C4-2B (cell line): ENCODE measurements at regions not wholly inside any gene's neighbourhood (a gene's known extent, or its start where the extent isn't known, plus 50 kb on each side); places are given as distances from the start of the nearest gene placed in this dataset.

Experiments
- H3K27ac ChIP-seq: fragments of 450-650 bp; 2 replicates; pipeline ENCODE4 v1.5.1; 2017
- CTCF ChIP-seq: fragments of 450-650 bp; conservative IDR thresholded peaks from 2 replicates; pipeline ENCODE4 v1.5.1; 2017; ENCODE audit warnings: mild to moderate bottlenecking
- ZFX ChIP-seq: fragments of 450-650 bp; IDR thresholded peaks from 2 replicates; pipeline ENCODE4 v1.6.1; 2017

GRCh38 chr16:86926181-86927094 lies 348.1 kb downstream of the FOXL1 start:
- H3K27ac ChIP-seq, result no peak overlapping the region
- TF ChIP-seq CTCF, result no peak

GRCh38 chr16:86927699-86928098 lies 349.4 kb downstream of the FOXL1 start:
- TF ChIP-seq CTCF (no peak), ZFX (no peak)

GRCh38 chr16:86928523-86929011 lies 350.2 kb downstream of the FOXL1 start:
- TF ChIP-seq CTCF, result no peak
- no peak for TF ChIP-seq ZFX
- no peak overlapping the region for H3K27ac ChIP-seq

More at GRCh38 chr16:86927699-86928098, 349.4 kb downstream of the FOXL1 start:
- H3K27ac ChIP-seq, result no peak overlapping the region

- TF ChIP-seq CTCF (no peak), ZFX (no peak)
- no peak overlapping the region for H3K27ac ChIP-seq
Measured at GRCh38 chr16:86929057-86929871, 350.9 kb downstream of the FOXL1 start.

GRCh38 chr16:86930001-86930400 lies 351.7 kb downstream of the FOXL1 start:
- no peak for TF ChIP-seq CTCF
- no peak for TF ChIP-seq ZFX
- H3K27ac ChIP-seq, result no peak overlapping the region

GRCh38 chr16:86930663-86931373 lies 352.5 kb downstream of the FOXL1 start:
- TF ChIP-seq CTCF (no peak), ZFX (no peak)

More at GRCh38 chr16:86930663-86931373, 352.5 kb downstream of the FOXL1 start:
- no peak overlapping the region for H3K27ac ChIP-seq
